BJ (cell line): ENCODE measurements at regions not wholly inside any gene's neighbourhood (a gene's known extent, or its start where the extent isn't known, plus 50 kb on each side); places are given as distances from the start of the nearest gene placed in this dataset.
"Not testable (repeated sequence)": the region's sequence is repeated elsewhere in the genome, so short reads cannot be mapped to it uniquely, and the experiment has no call there.

Source experiments
- CTCF ChIA-PET: fragments of 350-600 bp; formaldehyde crosslinking; extraction: SDS; loops from one replicate; lab custom pipeline; 2021; ENCODE audit warnings: antibody characterized with exemption, inconsistent platforms; lab: Yijun Ruan, JAX
- POLR2A ChIA-PET: fragments of 300-600 bp; sonication (Branson Sonifier 250); formaldehyde crosslinking; extraction: SDS; loops from one replicate; lab custom pipeline; 2021; ENCODE audit warnings: antibody characterized with exemption; lab: Charles Lee
- DNase-seq: peaks from one replicate; pipeline ENCODE4 v3.0.0-alpha.2; 2011; ENCODE audit warnings: low read depth
- H3K27me3 ChIP-seq: 2 replicates; pipeline ENCODE4 v1.6.0; 2011; ENCODE audit warnings: low read length; ENCODE audit not compliant: control insufficient read depth, insufficient read depth
- H3K36me3 ChIP-seq: 2 replicates; pipeline ENCODE4 v1.5.1; 2011; ENCODE audit warnings: low read length; ENCODE audit not compliant: control insufficient read depth, insufficient read depth
- H3K4me3 ChIP-seq: 2 replicates; pipeline ENCODE4 v1.5.1; 2011; ENCODE audit warnings: low read depth, mild to moderate bottlenecking, control low read depth, low read length
- CTCF ChIP-seq: IDR thresholded peaks from 2 replicates; pipeline ENCODE4 v1.5.1; 2011; ENCODE audit warnings: low read depth, mild to moderate bottlenecking, control low read depth, inconsistent platforms, low read length, moderate library complexity; ENCODE audit not compliant: insufficient read depth

- DNase-seq: no peak
- POLR2A ChIA-PET: no interaction called here
- Histone ChIP-seq H3K36me3 (no peaks in the 10 kb centered on the region), H3K4me3 (no peak overlapping the region), H3K27me3 (no peaks in the 10 kb centered on the region)
- TF ChIP-seq CTCF: no peak
- CTCF ChIA-PET: no interaction called here
Measured at GRCh38 chr21:9838738-9839642, 682.4 kb upstream of the TPTE start.

GRCh38 chr21:9844106-9844505, 677.3 kb upstream of the TPTE start:
- H3K4me3 ChIP-seq, CTCF ChIA-PET, POLR2A ChIA-PET, H3K27me3 ChIP-seq, DNase-seq, H3K36me3 ChIP-seq: not testable (repeated sequence)

- CTCF ChIA-PET, DNase-seq, POLR2A ChIA-PET: not testable (repeated sequence)
Measured at GRCh38 chr21:9847511-9847910, 673.9 kb upstream of the TPTE start.

GRCh38 chr21:9851166-9851565, 670.2 kb upstream of the TPTE start:
- CTCF ChIA-PET: not testable (repeated sequence)

More at GRCh38 chr21:9847511-9847910, 673.9 kb upstream of the TPTE start:
- H3K36me3 ChIP-seq, H3K27me3 ChIP-seq, H3K4me3 ChIP-seq: not testable (repeated sequence)

GRCh38 chr21:9851695-9852094, 669.7 kb upstream of the TPTE start:
- POLR2A ChIA-PET, H3K27me3 ChIP-seq, DNase-seq, H3K36me3 ChIP-seq, CTCF ChIA-PET, H3K4me3 ChIP-seq: not testable (repeated sequence)

More at GRCh38 chr21:9851166-9851565, 670.2 kb upstream of the TPTE start:
- H3K4me3 ChIP-seq, H3K36me3 ChIP-seq, H3K27me3 ChIP-seq, DNase-seq, POLR2A ChIA-PET: not testable (repeated sequence)

- CTCF ChIA-PET, H3K27me3 ChIP-seq, DNase-seq, POLR2A ChIA-PET, H3K4me3 ChIP-seq, H3K36me3 ChIP-seq: not testable (repeated sequence)
Measured at GRCh38 chr21:9857563-9857962, 663.8 kb upstream of the TPTE start.

- H3K27me3 ChIP-seq, POLR2A ChIA-PET, DNase-seq, H3K36me3 ChIP-seq, H3K4me3 ChIP-seq, CTCF ChIA-PET: not testable (repeated sequence)
Measured at GRCh38 chr21:9859865-9860264, 661.5 kb upstream of the TPTE start.

- CTCF ChIA-PET: not testable (repeated sequence)
Measured at GRCh38 chr21:9862456-9862855, 658.9 kb upstream of the TPTE start.

GRCh38 chr21:9867815-9868214, 653.6 kb upstream of the TPTE start:
- H3K27me3 ChIP-seq, DNase-seq, CTCF ChIA-PET, H3K4me3 ChIP-seq, POLR2A ChIA-PET, H3K36me3 ChIP-seq: not testable (repeated sequence)

More at GRCh38 chr21:9862456-9862855, 658.9 kb upstream of the TPTE start:
- POLR2A ChIA-PET, H3K36me3 ChIP-seq, DNase-seq, H3K27me3 ChIP-seq, H3K4me3 ChIP-seq: not testable (repeated sequence)

- CTCF ChIA-PET: not testable (repeated sequence)
Measured at GRCh38 chr21:9873096-9873495, 648.3 kb upstream of the TPTE start.

GRCh38 chr21:9874136-9874535, 647.2 kb upstream of the TPTE start:
- H3K36me3 ChIP-seq, DNase-seq, H3K27me3 ChIP-seq, POLR2A ChIA-PET, CTCF ChIA-PET, H3K4me3 ChIP-seq: not testable (repeated sequence)

More at GRCh38 chr21:9873096-9873495, 648.3 kb upstream of the TPTE start:
- H3K27me3 ChIP-seq, H3K36me3 ChIP-seq, H3K4me3 ChIP-seq, POLR2A ChIA-PET, DNase-seq: not testable (repeated sequence)

- H3K27me3 ChIP-seq, POLR2A ChIA-PET, CTCF ChIA-PET, H3K36me3 ChIP-seq, DNase-seq, H3K4me3 ChIP-seq: not testable (repeated sequence)
Measured at GRCh38 chr21:9881430-9881829, 640.0 kb upstream of the TPTE start.
